DMS53 treated with DMSO at 0.1 percent for 48 hours (cell line): ENCODE measurements at regions not wholly inside any gene's neighbourhood (a gene's known extent, or its start where the extent isn't known, plus 50 kb on each side); places are given as distances from the start of the nearest gene placed in this dataset.
"Not testable (repeated sequence)": the region's sequence is repeated elsewhere in the genome, so short reads cannot be mapped to it uniquely, and the experiment has no call there.

Experiments used
- DNase-seq: peaks from one replicate; lab custom pipeline; 2025; ENCODE audit not compliant: unreplicated experiment; lab: John Stamatoyannopoulos, UW

- DNase-seq = no peak
Observed at GRCh38 chr12:7591531-7591930, 74.2 kb downstream of the APOBEC1 start.

GRCh38 chr12:7590085-7590484 is 75.6 kb downstream of the APOBEC1 start:
- not testable (repeated sequence) for DNase-seq

- peak; percentile 58 for DNase-seq
Observed at GRCh38 chr12:7588742-7589329, 76.9 kb downstream of the APOBEC1 start.

GRCh38 chr12:7584137-7584536 is 80.6 kb upstream of the CD163 start:
- DNase-seq = peak; percentile 72

GRCh38 chr12:7583471-7583870 is 79.9 kb upstream of the CD163 start:
- no peak for DNase-seq

GRCh38 chr12:7582796-7583195 is 79.2 kb upstream of the CD163 start:
- no peak for DNase-seq

- DNase-seq = no peak
Observed at GRCh38 chr12:7581625-7582024, 78.0 kb upstream of the CD163 start.

GRCh38 chr12:7581046-7581445 is 77.5 kb upstream of the CD163 start:
- DNase-seq = no peak

GRCh38 chr12:7571257-7571656 is 67.7 kb upstream of the CD163 start:
- DNase-seq = no peak

- DNase-seq = no peak
Observed at GRCh38 chr12:7557227-7557626, 53.6 kb upstream of the CD163 start.

GRCh38 chr12:7555752-7556151 is 52.2 kb upstream of the CD163 start:
- DNase-seq = peak; percentile 41

- not testable (repeated sequence) for DNase-seq
Observed at GRCh38 chr12:7554831-7555230, 51.3 kb upstream of the CD163 start.
